Right hindlimb (tissue), 1 donor: ENCODE measurements at regions not wholly inside any gene's neighbourhood (a gene's known extent, or its start where the extent isn't known, plus 50 kb on each side); places are given as distances from the start of the nearest gene placed in this dataset.

Source experiments
- DNase-seq: peaks from one replicate; pipeline ENCODE4 v3.0.0-alpha.2; 2018

GRCh38 chr2:41826921-41827320 lies 220.9 kb upstream of the PKDCC start:
- DNase-seq = no peak

- no peak for DNase-seq
Observed at GRCh38 chr2:41827354-41827971, 220.4 kb upstream of the PKDCC start.

GRCh38 chr2:41828052-41828643 lies 219.7 kb upstream of the PKDCC start:
- no peak for DNase-seq

- DNase-seq = no peak
Observed at GRCh38 chr2:41829052-41829451, 218.8 kb upstream of the PKDCC start.

GRCh38 chr2:41830600-41830999 lies 217.2 kb upstream of the PKDCC start:
- no peak for DNase-seq

GRCh38 chr2:41832218-41832617 lies 215.6 kb upstream of the PKDCC start:
- no peak for DNase-seq

GRCh38 chr2:41835401-41835800 lies 212.4 kb upstream of the PKDCC start:
- DNase-seq = no peak

GRCh38 chr2:41836948-41837347 lies 210.9 kb upstream of the PKDCC start:
- DNase-seq = peak; percentile 62

GRCh38 chr2:41837610-41838009 lies 210.2 kb upstream of the PKDCC start:
- DNase-seq = no peak

GRCh38 chr2:41840702-41841551 lies 206.9 kb upstream of the PKDCC start:
- peak; percentile 95 for DNase-seq

GRCh38 chr2:41846962-41847361 lies 200.9 kb upstream of the PKDCC start:
- no peak for DNase-seq

GRCh38 chr2:41847744-41848441 lies 199.9 kb upstream of the PKDCC start:
- DNase-seq = no peak

GRCh38 chr2:41851554-41851953 lies 196.3 kb upstream of the PKDCC start:
- no peak for DNase-seq

- peak; percentile 65 for DNase-seq
Observed at GRCh38 chr2:41853427-41854191, 194.2 kb upstream of the PKDCC start.

- DNase-seq = no peak
Observed at GRCh38 chr2:41854227-41854626, 193.6 kb upstream of the PKDCC start.

GRCh38 chr2:41856946-41857345 lies 190.9 kb upstream of the PKDCC start:
- no peak for DNase-seq

GRCh38 chr2:41859615-41860514 lies 188.0 kb upstream of the PKDCC start:
- no peak for DNase-seq

- no peak for DNase-seq
Observed at GRCh38 chr2:41863062-41863461, 184.8 kb upstream of the PKDCC start.

- DNase-seq = no peak
Observed at GRCh38 chr2:41865263-41865662, 182.6 kb upstream of the PKDCC start.

GRCh38 chr2:41867553-41867952 lies 180.3 kb upstream of the PKDCC start:
- no peak for DNase-seq

GRCh38 chr2:41869542-41870264 lies 178.1 kb upstream of the PKDCC start:
- peak; percentile 87 for DNase-seq
